Fibroblast of lung (primary cell): ENCODE measurements at regions not wholly inside any gene's neighbourhood (a gene's known extent, or its start where the extent isn't known, plus 50 kb on each side); places are given as distances from the start of the nearest gene placed in this dataset.

ENCODE experiments used
- EZH2 ChIP-seq: IDR thresholded peaks from 2 replicates; pipeline ENCODE4 v1.5.1; 2012; ENCODE audit warnings: low read length, control low read depth, mild to moderate bottlenecking; ENCODE audit errors: missing control alignments
- TF ChIP-seq, protein P1 (sequence below), 2 donors: IDR thresholded peaks in 1 of 2; conservative IDR thresholded peaks in 1 of 2; 1 replicate in 1 of 2; 2 replicates in 1 of 2; pipeline ENCODE4 v1.5.1; 2011 to 2012; ENCODE audit warnings: low read length in 2 of 2, control low read depth in 1 of 2, inconsistent platforms in 1 of 2, low read depth in 1 of 2, mild to moderate bottlenecking in 1 of 2

- TF ChIP-seq, protein P1, sequence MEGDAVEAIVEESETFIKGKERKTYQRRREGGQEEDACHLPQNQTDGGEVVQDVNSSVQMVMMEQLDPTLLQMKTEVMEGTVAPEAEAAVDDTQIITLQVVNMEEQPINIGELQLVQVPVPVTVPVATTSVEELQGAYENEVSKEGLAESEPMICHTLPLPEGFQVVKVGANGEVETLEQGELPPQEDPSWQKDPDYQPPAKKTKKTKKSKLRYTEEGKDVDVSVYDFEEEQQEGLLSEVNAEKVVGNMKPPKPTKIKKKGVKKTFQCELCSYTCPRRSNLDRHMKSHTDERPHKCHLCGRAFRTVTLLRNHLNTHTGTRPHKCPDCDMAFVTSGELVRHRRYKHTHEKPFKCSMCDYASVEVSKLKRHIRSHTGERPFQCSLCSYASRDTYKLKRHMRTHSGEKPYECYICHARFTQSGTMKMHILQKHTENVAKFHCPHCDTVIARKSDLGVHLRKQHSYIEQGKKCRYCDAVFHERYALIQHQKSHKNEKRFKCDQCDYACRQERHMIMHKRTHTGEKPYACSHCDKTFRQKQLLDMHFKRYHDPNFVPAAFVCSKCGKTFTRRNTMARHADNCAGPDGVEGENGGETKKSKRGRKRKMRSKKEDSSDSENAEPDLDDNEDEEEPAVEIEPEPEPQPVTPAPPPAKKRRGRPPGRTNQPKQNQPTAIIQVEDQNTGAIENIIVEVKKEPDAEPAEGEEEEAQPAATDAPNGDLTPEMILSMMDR (conservative IDR thresholded peaks at IDR 0.05 in 1 of 2, IDR thresholded peaks at IDR 0.05 in 1 of 2; ENCODE audit: low read depth in 1 of 2, low read length in 2 of 2): no peak
- TF ChIP-seq EZH2: no peak
These were observed 605.1 kb upstream of the KLF4 start for GRCh38 chr9:108094676-108094993.
